Globus pallidus (tissue), 1 donor: ENCODE measurements at regions not wholly inside any gene's neighbourhood (a gene's known extent, or its start where the extent isn't known, plus 50 kb on each side); places are given as distances from the start of the nearest gene placed in this dataset.
"Not testable (repeated sequence)": the region's sequence is repeated elsewhere in the genome, so short reads cannot be mapped to it uniquely, and the experiment has no call there.

Source experiments
- DNase-seq: peaks from one replicate; pipeline ENCODE4 v3.0.0-alpha.2; 2015; ENCODE audit warnings: low spot score

GRCh38 chr2:208799397-208799796 is 392.8 kb downstream of the PTH2R start:
- DNase-seq = no peak

GRCh38 chr2:208800887-208801286 is 394.3 kb downstream of the PTH2R start:
- DNase-seq = not testable (repeated sequence)

GRCh38 chr2:208807756-208808155 is 401.2 kb downstream of the PTH2R start:
- DNase-seq = no peak

GRCh38 chr2:208811885-208812284 is 405.3 kb downstream of the PTH2R start:
- DNase-seq = not testable (repeated sequence)

- DNase-seq = no peak
These were observed 412.6 kb downstream of the PTH2R start for GRCh38 chr2:208819190-208819589.

GRCh38 chr2:208820014-208820688 is 413.6 kb downstream of the PTH2R start:
- peak; percentile 11 for DNase-seq

- no peak for DNase-seq
These were observed 420.5 kb downstream of the PTH2R start for GRCh38 chr2:208827109-208827508.

GRCh38 chr2:208827549-208828221 is 421.1 kb downstream of the PTH2R start:
- DNase-seq = no peak

GRCh38 chr2:208830203-208830602 is 423.6 kb downstream of the PTH2R start:
- no peak for DNase-seq

- no peak for DNase-seq
These were observed 441.1 kb downstream of the PTH2R start for GRCh38 chr2:208847651-208848050.

GRCh38 chr2:208854717-208855116 is 448.1 kb downstream of the PTH2R start:
- DNase-seq = no peak

- DNase-seq = no peak
These were observed 460.8 kb downstream of the PTH2R start for GRCh38 chr2:208867374-208867773.

GRCh38 chr2:208872591-208872990 is 466.0 kb downstream of the PTH2R start:
- DNase-seq = no peak

- DNase-seq = no peak
These were observed 473.1 kb downstream of the PTH2R start for GRCh38 chr2:208879666-208880065.

- DNase-seq = no peak
These were observed 473.6 kb downstream of the PTH2R start for GRCh38 chr2:208880171-208880570.

GRCh38 chr2:208890486-208890885 is 483.9 kb downstream of the PTH2R start:
- DNase-seq = no peak

GRCh38 chr2:208892203-208892602 is 485.6 kb downstream of the PTH2R start:
- DNase-seq = no peak

GRCh38 chr2:208906330-208906729 is 499.7 kb downstream of the PTH2R start:
- DNase-seq = no peak

GRCh38 chr2:208915401-208915800 is 508.4 kb upstream of the MAP2 start:
- no peak for DNase-seq

GRCh38 chr2:208916881-208917280 is 507.0 kb upstream of the MAP2 start:
- DNase-seq = no peak

- not testable (repeated sequence) for DNase-seq
These were observed 502.5 kb upstream of the MAP2 start for GRCh38 chr2:208921358-208921757.

GRCh38 chr2:208927867-208928266 is 496.0 kb upstream of the MAP2 start:
- no peak for DNase-seq

- DNase-seq = no peak
These were observed 494.5 kb upstream of the MAP2 start for GRCh38 chr2:208929139-208929864.
